ENCODE measurements at regions not wholly inside any gene's neighbourhood (a gene's known extent, or its start where the extent isn't known, plus 50 kb on each side); places are given as distances from the start of the nearest gene placed in this dataset.
"Not testable (repeated sequence)": the region's sequence is repeated elsewhere in the genome, so short reads cannot be mapped to it uniquely, and the experiment has no call there.

GRCh38 chr4:141563723-141564122, 72.7 kb upstream of the IL15 start:
- H3K9me2 ChIP-seq (replicated peaks; ENCODE audit: control insufficient read depth, low read length) = no peaks in the 10 kb centered on the region

DNA sequence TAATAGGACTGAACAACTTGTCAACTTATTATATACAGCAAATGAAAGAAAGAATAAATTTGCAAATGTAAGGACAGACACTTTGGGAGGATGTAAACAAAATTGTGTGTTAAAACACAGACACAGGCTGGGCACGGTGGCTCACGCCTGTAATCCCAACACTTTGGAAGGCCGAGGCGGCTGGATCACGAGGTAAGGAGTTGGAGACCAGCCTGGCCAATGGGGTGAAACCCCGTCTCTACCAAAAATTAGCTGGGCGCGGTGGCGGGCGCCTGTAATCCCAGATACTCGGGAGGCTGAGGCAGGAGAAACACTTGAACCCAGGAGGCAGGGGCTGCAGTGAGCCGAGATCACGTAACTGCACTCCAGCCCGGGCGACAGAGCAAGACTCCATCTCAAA, 71.4 kb upstream of the IL15 start:
- H3K79me2 ChIP-seq (ENCODE audit: control insufficient read depth, low read length); H3K4me3 ChIP-seq (ENCODE audit: low read length); H4K20me1 ChIP-seq (ENCODE audit: control insufficient read depth, insufficient read depth, low read depth, low read length); H3K27me3 ChIP-seq (ENCODE audit: control insufficient read depth, low read length); H3K36me3 ChIP-seq (ENCODE audit: control insufficient read depth, low read length); H3K27ac ChIP-seq (ENCODE audit: low read depth, low read length); H3K9me2 ChIP-seq (replicated peaks; ENCODE audit: control insufficient read depth, low read length); H3K4me1 ChIP-seq (ENCODE audit: control insufficient read depth, low read length); H3K9me3 ChIP-seq (ENCODE audit: control insufficient read depth, insufficient read depth, low read length); H3F3A ChIP-seq (ENCODE audit: control insufficient read depth, insufficient read depth); H3K4me2 ChIP-seq (ENCODE audit: low read length): not testable (repeated sequence)

More at GRCh38 chr4:141563723-141564122, 72.7 kb upstream of the IL15 start:
- no peak overlapping the region for H3K4me2 ChIP-seq (ENCODE audit: low read length)
- no peaks in the 10 kb centered on the region for H3K36me3 ChIP-seq (ENCODE audit: control insufficient read depth, low read length)
- H3K79me2 ChIP-seq (ENCODE audit: control insufficient read depth, low read length) = no peaks in the 10 kb centered on the region
- no peaks in the 10 kb centered on the region for H3K27me3 ChIP-seq (ENCODE audit: control insufficient read depth, low read length)
- TF ChIP-seq EZH2phosphoT487 (IDR thresholded peaks at IDR 0.05; ENCODE audit: borderline replicate concordance, low read length) = no peak
- TF ChIP-seq, protein P1, sequence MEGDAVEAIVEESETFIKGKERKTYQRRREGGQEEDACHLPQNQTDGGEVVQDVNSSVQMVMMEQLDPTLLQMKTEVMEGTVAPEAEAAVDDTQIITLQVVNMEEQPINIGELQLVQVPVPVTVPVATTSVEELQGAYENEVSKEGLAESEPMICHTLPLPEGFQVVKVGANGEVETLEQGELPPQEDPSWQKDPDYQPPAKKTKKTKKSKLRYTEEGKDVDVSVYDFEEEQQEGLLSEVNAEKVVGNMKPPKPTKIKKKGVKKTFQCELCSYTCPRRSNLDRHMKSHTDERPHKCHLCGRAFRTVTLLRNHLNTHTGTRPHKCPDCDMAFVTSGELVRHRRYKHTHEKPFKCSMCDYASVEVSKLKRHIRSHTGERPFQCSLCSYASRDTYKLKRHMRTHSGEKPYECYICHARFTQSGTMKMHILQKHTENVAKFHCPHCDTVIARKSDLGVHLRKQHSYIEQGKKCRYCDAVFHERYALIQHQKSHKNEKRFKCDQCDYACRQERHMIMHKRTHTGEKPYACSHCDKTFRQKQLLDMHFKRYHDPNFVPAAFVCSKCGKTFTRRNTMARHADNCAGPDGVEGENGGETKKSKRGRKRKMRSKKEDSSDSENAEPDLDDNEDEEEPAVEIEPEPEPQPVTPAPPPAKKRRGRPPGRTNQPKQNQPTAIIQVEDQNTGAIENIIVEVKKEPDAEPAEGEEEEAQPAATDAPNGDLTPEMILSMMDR (IDR thresholded peaks at IDR 0.05; ENCODE audit: low read depth, low read length, poor library complexity, severe bottlenecking) = no peak
- H4K20me1 ChIP-seq (ENCODE audit: control insufficient read depth, insufficient read depth, low read depth, low read length) = no peaks in the 10 kb centered on the region
- H3K4me3 ChIP-seq (ENCODE audit: low read length) = no peak overlapping the region
- H3K9me3 ChIP-seq (ENCODE audit: control insufficient read depth, insufficient read depth, low read length) = no peaks in the 10 kb centered on the region
- H3F3A ChIP-seq (ENCODE audit: control insufficient read depth, insufficient read depth) = no peaks in the 10 kb centered on the region
- no peak overlapping the region for H3K27ac ChIP-seq (ENCODE audit: low read depth, low read length)
- H3K4me1 ChIP-seq (ENCODE audit: control insufficient read depth, low read length) = no peaks in the 10 kb centered on the region

- TF ChIP-seq, protein P1 (IDR thresholded peaks at IDR 0.05; ENCODE audit: low read depth, low read length, poor library complexity, severe bottlenecking) = no peak
- no peak for TF ChIP-seq EZH2phosphoT487 (IDR thresholded peaks at IDR 0.05; ENCODE audit: borderline replicate concordance, low read length)
- no peak overlapping the region for H3K27ac ChIP-seq (ENCODE audit: low read depth, low read length)
- no peaks in the 10 kb centered on the region for H3K9me3 ChIP-seq (ENCODE audit: control insufficient read depth, insufficient read depth, low read length)
- no peak overlapping the region for H3K4me3 ChIP-seq (ENCODE audit: low read length)
- H3K79me2 ChIP-seq (ENCODE audit: control insufficient read depth, low read length) = no peaks in the 10 kb centered on the region
- H3K4me2 ChIP-seq (ENCODE audit: low read length) = no peak overlapping the region
- no peaks in the 10 kb centered on the region for H4K20me1 ChIP-seq (ENCODE audit: control insufficient read depth, insufficient read depth, low read depth, low read length)
- H3K27me3 ChIP-seq (ENCODE audit: control insufficient read depth, low read length) = no peaks in the 10 kb centered on the region
- H3F3A ChIP-seq (ENCODE audit: control insufficient read depth, insufficient read depth) = no peaks in the 10 kb centered on the region
- no peaks in the 10 kb centered on the region for H3K9me2 ChIP-seq (replicated peaks; ENCODE audit: control insufficient read depth, low read length)
- H3K4me1 ChIP-seq (ENCODE audit: control insufficient read depth, low read length) = no peaks in the 10 kb centered on the region
- no peaks in the 10 kb centered on the region for H3K36me3 ChIP-seq (ENCODE audit: control insufficient read depth, low read length)
These were observed 70.8 kb upstream of the IL15 start for GRCh38 chr4:141565379-141566089.

DNA sequence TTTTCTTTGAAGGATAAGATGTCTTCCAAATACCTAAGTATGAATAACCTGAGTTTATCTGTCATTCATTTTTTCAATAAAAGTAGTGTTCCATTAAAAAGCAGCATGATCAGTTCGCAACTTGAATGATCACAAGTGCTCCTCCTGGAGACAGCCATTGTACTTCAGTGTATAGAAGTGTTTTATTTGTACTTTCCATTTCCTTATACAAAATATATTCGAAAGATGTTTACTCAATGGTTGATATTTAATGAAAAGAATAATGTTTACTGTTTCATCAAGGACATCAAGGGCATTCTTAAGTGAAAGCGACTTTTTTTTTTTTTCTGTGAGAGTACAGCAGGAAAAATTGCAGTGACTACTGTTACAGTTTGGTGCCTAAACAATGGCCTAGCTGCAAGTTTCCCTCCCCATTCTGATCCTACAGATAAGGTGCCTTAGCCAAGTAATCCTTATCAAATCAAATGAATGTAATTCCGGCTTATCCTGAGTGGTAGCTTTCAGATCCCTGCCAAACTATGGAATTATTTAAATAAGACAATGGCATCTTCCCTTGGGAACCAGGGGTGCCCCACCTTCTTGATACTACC, 69.0 kb upstream of the IL15 start:
- no peaks in the 10 kb centered on the region for H4K20me1 ChIP-seq (ENCODE audit: control insufficient read depth, insufficient read depth, low read depth, low read length)
- H3K9me2 ChIP-seq (replicated peaks; ENCODE audit: control insufficient read depth, low read length) = no peaks in the 10 kb centered on the region
- H3K4me1 ChIP-seq (ENCODE audit: control insufficient read depth, low read length) = no peaks in the 10 kb centered on the region
- H3K27me3 ChIP-seq (ENCODE audit: control insufficient read depth, low read length) = no peaks in the 10 kb centered on the region
- H3K27ac ChIP-seq (ENCODE audit: low read depth, low read length) = no peak overlapping the region
- no peaks in the 10 kb centered on the region for H3K79me2 ChIP-seq (ENCODE audit: control insufficient read depth, low read length)
- H3F3A ChIP-seq (ENCODE audit: control insufficient read depth, insufficient read depth) = no peaks in the 10 kb centered on the region
- H3K9me3 ChIP-seq (ENCODE audit: control insufficient read depth, insufficient read depth, low read length) = no peaks in the 10 kb centered on the region
- H3K4me2 ChIP-seq (ENCODE audit: low read length) = no peak overlapping the region
- no peak overlapping the region for H3K4me3 ChIP-seq (ENCODE audit: low read length)
- TF ChIP-seq, protein P1 (IDR thresholded peaks at IDR 0.05; ENCODE audit: low read depth, low read length, poor library complexity, severe bottlenecking) = no peak
- no peak for TF ChIP-seq EZH2phosphoT487 (IDR thresholded peaks at IDR 0.05; ENCODE audit: borderline replicate concordance, low read length)
- H3K36me3 ChIP-seq (ENCODE audit: control insufficient read depth, low read length) = no peaks in the 10 kb centered on the region
